Osteoblast (primary cell): ENCODE measurements at regions not wholly inside any gene's neighbourhood (a gene's known extent, or its start where the extent isn't known, plus 50 kb on each side); places are given as distances from the start of the nearest gene placed in this dataset.

Experiments
- DNase-seq: peaks from one replicate; pipeline ENCODE4 v3.0.0; 2011; ENCODE audit warnings: low spot score, mixed read lengths; ENCODE audit not compliant: insufficient read length; ENCODE audit errors: missing footprints
- H2AFZ ChIP-seq: 2 replicates; pipeline ENCODE4 v1.6.0; 2011; ENCODE audit warnings: mild to moderate bottlenecking, low read length
- H3K27ac ChIP-seq: 2 replicates; pipeline ENCODE4 v1.5.1; 2011; ENCODE audit warnings: mild to moderate bottlenecking, low read depth, low read length, moderate library complexity
- H3K27me3 ChIP-seq: 2 replicates; pipeline ENCODE4 v1.6.0; 2012; ENCODE audit warnings: mild to moderate bottlenecking, control low read depth, inconsistent platforms, low read length, moderate library complexity; ENCODE audit not compliant: insufficient read depth
- H3K36me3 ChIP-seq: 2 replicates; pipeline ENCODE4 v1.5.1; 2011; ENCODE audit warnings: mild to moderate bottlenecking, low read length, control low read depth, moderate library complexity; ENCODE audit not compliant: insufficient read depth
- H3K4me1 ChIP-seq: 2 replicates; pipeline ENCODE4 v1.5.1; 2011; ENCODE audit warnings: mild to moderate bottlenecking, low read length, control low read depth, moderate library complexity; ENCODE audit not compliant: insufficient read depth
- H3K4me2 ChIP-seq: 2 replicates; pipeline ENCODE4 v1.6.0; 2011; ENCODE audit warnings: mild to moderate bottlenecking, low read length; ENCODE audit not compliant: insufficient read depth
- H3K4me3 ChIP-seq: fragments of 200-600 bp; sonication (generic); 3 replicates; pipeline ENCODE4 v1.5.1; 2012; ENCODE audit warnings: mild to moderate bottlenecking, low read length, inconsistent platforms; ENCODE audit not compliant: insufficient read depth
- H3K79me2 ChIP-seq: 2 replicates; pipeline ENCODE4 v1.6.0; 2012; ENCODE audit warnings: mild to moderate bottlenecking, low read length, control low read depth, inconsistent platforms; ENCODE audit not compliant: insufficient read depth
- H3K9me3 ChIP-seq: 2 replicates; pipeline ENCODE4 v1.5.1; 2011; ENCODE audit warnings: low read depth, low read length, control low read depth
- H4K20me1 ChIP-seq: 2 replicates; pipeline ENCODE4 v1.6.0; 2012; ENCODE audit warnings: mild to moderate bottlenecking, low read length, control low read depth; ENCODE audit not compliant: insufficient read depth
- CTCF ChIP-seq: IDR thresholded peaks from 2 replicates; pipeline ENCODE4 v1.5.1; 2011; ENCODE audit warnings: mild to moderate bottlenecking, low read depth, low read length, moderate library complexity; ENCODE audit errors: extremely low read depth

DNA sequence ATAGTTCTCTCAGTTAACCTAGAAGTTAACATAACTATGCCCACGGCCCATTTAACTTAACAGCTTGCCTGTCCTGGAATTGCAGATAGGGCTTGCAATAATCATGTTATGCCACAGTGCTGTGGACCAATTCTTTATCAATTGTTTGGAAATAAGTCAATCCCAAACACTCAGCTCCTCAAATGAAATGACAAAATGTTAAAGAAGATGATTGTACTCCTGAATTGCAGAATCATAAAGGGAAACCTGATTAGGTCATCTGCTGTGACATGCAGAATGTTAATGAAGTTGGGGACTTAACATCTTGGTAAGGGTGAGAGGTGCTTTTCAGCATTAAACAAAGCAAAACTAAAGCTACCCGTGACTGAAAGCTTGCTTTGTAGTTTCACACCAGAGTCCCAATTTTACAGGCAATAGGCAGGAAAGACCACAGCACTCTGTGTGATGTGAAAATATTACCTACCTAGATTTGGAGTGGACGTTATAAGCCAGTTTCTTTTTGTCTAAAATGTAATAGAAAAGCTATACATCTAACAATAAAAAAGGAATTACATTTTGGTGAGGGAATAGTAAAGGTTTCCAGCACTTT lies 364.0 kb downstream of the GPD2 start:
- Histone ChIP-seq H3K9me3 (no peaks in the 10 kb centered on the region), H3K4me2 (peak overlapping the region; percentile 71), H2AFZ (peak overlapping the region; percentile 49), H3K27ac (no peak overlapping the region), H4K20me1 (no peaks in the 10 kb centered on the region), H3K4me3 (peak overlapping the region; percentile 50), H3K27me3 (no peaks in the 10 kb centered on the region), H3K36me3 (no peaks in the 10 kb centered on the region), H3K79me2 (no peaks in the 10 kb centered on the region), H3K4me1 (no peaks in the 10 kb centered on the region)
- TF ChIP-seq CTCF = no peak
- no peak for DNase-seq

GRCh38 chr2:156800781-156801361 lies 364.7 kb downstream of the GPD2 start:
- Histone ChIP-seq H3K4me2 (peak overlapping the region; percentile 71), H3K79me2 (no peaks in the 10 kb centered on the region), H2AFZ (peak overlapping the region; percentile 49), H3K9me3 (no peaks in the 10 kb centered on the region), H3K27ac (no peak overlapping the region), H3K27me3 (no peaks in the 10 kb centered on the region), H4K20me1 (no peaks in the 10 kb centered on the region), H3K4me3 (peak overlapping the region; percentile 50), H3K4me1 (no peaks in the 10 kb centered on the region), H3K36me3 (no peaks in the 10 kb centered on the region)
- TF ChIP-seq CTCF = no peak
- no peak for DNase-seq

GRCh38 chr2:156803243-156803642 lies 367.1 kb downstream of the GPD2 start:
- H3K36me3 ChIP-seq = no peaks in the 10 kb centered on the region
- H3K79me2 ChIP-seq = no peaks in the 10 kb centered on the region
- DNase-seq = no peak
- no peaks in the 10 kb centered on the region for H3K4me1 ChIP-seq
- no peak overlapping the region for H3K27ac ChIP-seq
- TF ChIP-seq CTCF = no peak
- no peaks in the 10 kb centered on the region for H3K27me3 ChIP-seq
- peak overlapping the region; percentile 68 for H3K4me2 ChIP-seq
- peak overlapping the region; percentile 88 for H2AFZ ChIP-seq
- H3K4me3 ChIP-seq = peak overlapping the region; percentile 62
- no peaks in the 10 kb centered on the region for H3K9me3 ChIP-seq
- no peaks in the 10 kb centered on the region for H4K20me1 ChIP-seq

DNA sequence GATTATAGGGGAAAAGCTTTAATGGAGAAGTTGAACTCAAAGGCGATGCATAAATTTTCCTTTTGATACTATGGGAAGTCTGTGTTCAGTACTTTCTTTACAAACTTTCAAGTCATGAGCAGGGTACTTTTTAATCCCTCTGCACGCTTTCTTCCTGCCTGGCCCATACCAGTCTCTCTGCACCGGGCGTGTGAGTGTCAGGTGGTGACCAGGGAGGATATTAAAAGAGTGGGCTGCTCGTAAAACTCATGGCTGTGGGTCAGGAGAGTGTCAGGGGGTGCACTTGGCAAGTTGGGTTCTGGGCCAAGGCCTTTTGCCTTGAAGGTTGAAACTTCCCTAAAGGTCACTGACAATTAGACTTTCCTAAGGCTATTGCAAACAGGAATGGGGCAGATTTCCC lies 367.8 kb downstream of the GPD2 start:
- no peaks in the 10 kb centered on the region for H3K9me3 ChIP-seq
- no peaks in the 10 kb centered on the region for H3K27me3 ChIP-seq
- no peaks in the 10 kb centered on the region for H3K36me3 ChIP-seq
- H4K20me1 ChIP-seq = no peaks in the 10 kb centered on the region
- H3K79me2 ChIP-seq = no peaks in the 10 kb centered on the region
- H3K4me3 ChIP-seq = no peak overlapping the region
- no peak for DNase-seq
- no peak for TF ChIP-seq CTCF
- H3K4me2 ChIP-seq = no peak overlapping the region
- H3K27ac ChIP-seq = no peak overlapping the region
- H2AFZ ChIP-seq = no peak overlapping the region
- H3K4me1 ChIP-seq = no peaks in the 10 kb centered on the region
